ENCODE measurements at regions not wholly inside any gene's neighbourhood (a gene's known extent, or its start where the extent isn't known, plus 50 kb on each side); places are given as distances from the start of the nearest gene placed in this dataset.

GRCh38 chr1:87439821-87440220 lies 111.1 kb downstream of the LMO4 start:
- no peak for DNase-seq

GRCh38 chr1:87449348-87449963 lies 120.8 kb downstream of the LMO4 start:
- DNase-seq = no peak

GRCh38 chr1:87450136-87450535 lies 121.5 kb downstream of the LMO4 start:
- DNase-seq = no peak

GRCh38 chr1:87450615-87451209 lies 122.0 kb downstream of the LMO4 start:
- no peak for DNase-seq

- no peak for DNase-seq
Measured at GRCh38 chr1:87451229-87451920, 122.7 kb downstream of the LMO4 start.

- DNase-seq = no peak
Measured at GRCh38 chr1:87452648-87453047, 124.0 kb downstream of the LMO4 start.

GRCh38 chr1:87457408-87457807 lies 128.7 kb downstream of the LMO4 start:
- no peak for DNase-seq

GRCh38 chr1:87462894-87463293 lies 134.2 kb downstream of the LMO4 start:
- DNase-seq = no peak

- no peak for DNase-seq
Measured at GRCh38 chr1:87464022-87464490, 135.4 kb downstream of the LMO4 start.

- DNase-seq = no peak
Measured at GRCh38 chr1:87466621-87467020, 137.9 kb downstream of the LMO4 start.

GRCh38 chr1:87472716-87473115 lies 144.0 kb downstream of the LMO4 start:
- DNase-seq = no peak

GRCh38 chr1:87473203-87473661 lies 144.6 kb downstream of the LMO4 start:
- no peak for DNase-seq

- DNase-seq = no peak
Measured at GRCh38 chr1:87474098-87474497, 145.4 kb downstream of the LMO4 start.

- DNase-seq = no peak
Measured at GRCh38 chr1:87478231-87478630, 149.6 kb downstream of the LMO4 start.

GRCh38 chr1:87495147-87495546 lies 166.5 kb downstream of the LMO4 start:
- DNase-seq = no peak

GRCh38 chr1:87495870-87496269 lies 167.2 kb downstream of the LMO4 start:
- DNase-seq = no peak

- DNase-seq = no peak
Measured at GRCh38 chr1:87497380-87498203, 168.9 kb downstream of the LMO4 start.

GRCh38 chr1:87501738-87502137 lies 173.1 kb downstream of the LMO4 start:
- DNase-seq = no peak

GRCh38 chr1:87505391-87505983 lies 176.8 kb downstream of the LMO4 start:
- no peak for DNase-seq

- DNase-seq = no peak
Measured at GRCh38 chr1:87506147-87506546, 177.5 kb downstream of the LMO4 start.

GRCh38 chr1:87508247-87508787 lies 179.6 kb downstream of the LMO4 start:
- no peak for DNase-seq

GRCh38 chr1:87510540-87510939 lies 181.9 kb downstream of the LMO4 start:
- no peak for DNase-seq

GRCh38 chr1:87511449-87511848 lies 182.8 kb downstream of the LMO4 start:
- DNase-seq = no peak

All from activated CD4-positive, CD25-positive, alpha-beta regulatory T cell (primary cell).